OCI-LY1 (cell line): ENCODE measurements at regions not wholly inside any gene's neighbourhood (a gene's known extent, or its start where the extent isn't known, plus 50 kb on each side); places are given as distances from the start of the nearest gene placed in this dataset.

Source experiments
- H2AFZ ChIP-seq: fragments of 200-600 bp; sonication (generic), shearing (Covaris generic); 2 replicates; pipeline ENCODE4 v1.6.0; 2014; ENCODE audit warnings: antibody characterized with exemption, mild to moderate bottlenecking, low read length
- H3F3A ChIP-seq: fragments of 200-600 bp; sonication (generic), shearing (Covaris generic); 2 replicates; pipeline ENCODE4 v1.6.0; 2014; ENCODE audit warnings: mild to moderate bottlenecking, antibody characterized with exemption, low read length, moderate library complexity; ENCODE audit not compliant: insufficient read depth
- H3K27ac ChIP-seq: fragments of 200-600 bp; sonication (generic); 2 replicates; pipeline ENCODE4 v1.5.1; 2014; ENCODE audit warnings: low read length, mixed run types, mild to moderate bottlenecking, low read depth; ENCODE audit not compliant: poor library complexity, severe bottlenecking
- H3K27me3 ChIP-seq: fragments of 200-600 bp; sonication (generic); 2 replicates; pipeline ENCODE4 v1.6.0; 2014; ENCODE audit warnings: antibody characterized with exemption, mild to moderate bottlenecking, low read length, moderate library complexity; ENCODE audit not compliant: insufficient read depth
- H3K36me3 ChIP-seq: fragments of 200-600 bp; sonication (generic); 2 replicates; pipeline ENCODE4 v1.6.1; 2014; ENCODE audit warnings: mild to moderate bottlenecking, antibody characterized with exemption, low read length, moderate library complexity, mixed read lengths; ENCODE audit not compliant: insufficient read depth
- H3K4me1 ChIP-seq: fragments of 200-600 bp; sonication (generic); 2 replicates; pipeline ENCODE4 v1.5.1; 2014; ENCODE audit warnings: mild to moderate bottlenecking, low read length, moderate library complexity; ENCODE audit not compliant: insufficient read depth, severe bottlenecking
- H3K4me2 ChIP-seq: fragments of 200-600 bp; sonication (generic), shearing (Covaris generic); 2 replicates; pipeline ENCODE4 v1.6.1; 2014; ENCODE audit warnings: low read length
- H3K4me3 ChIP-seq: fragments of 200-600 bp; sonication (generic); 2 replicates; pipeline ENCODE4 v1.5.1; 2014; ENCODE audit warnings: low read length, low read depth, mild to moderate bottlenecking, mixed read lengths; ENCODE audit not compliant: poor library complexity, severe bottlenecking
- H3K79me2 ChIP-seq: fragments of 200-600 bp; shearing (Covaris generic); 2 replicates; pipeline ENCODE4 v1.6.1; 2016; ENCODE audit warnings: mixed run types, low read length, mixed read lengths; ENCODE audit not compliant: insufficient read depth
- H3K9ac ChIP-seq: fragments of 200-600 bp; sonication (generic), shearing (Covaris generic); 2 replicates; pipeline ENCODE4 v1.6.1; 2014; ENCODE audit warnings: mild to moderate bottlenecking, low read length, mixed read lengths
- H3K9me2 ChIP-seq: fragments of 200-600 bp; sonication (generic), shearing (Covaris generic); 2 replicates; pipeline ENCODE4 v1.6.1; 2014; ENCODE audit warnings: low read depth, mild to moderate bottlenecking, low read length, mixed read lengths
- H3K9me3 ChIP-seq: fragments of 200-600 bp; shearing (Covaris generic); 2 replicates; pipeline ENCODE4 v1.6.1; 2014; ENCODE audit warnings: low read length, mixed read lengths
- H4K20me1 ChIP-seq: fragments of 200-600 bp; sonication (generic), shearing (Covaris generic); 2 replicates; pipeline ENCODE4 v1.6.0; 2016; ENCODE audit warnings: mild to moderate bottlenecking, low read length; ENCODE audit not compliant: insufficient read depth
- EZH2 ChIP-seq: fragments of 200-600 bp; sonication (generic), shearing (Covaris generic); IDR thresholded peaks from 2 replicates; pipeline ENCODE4 v1.8.0; 2017; ENCODE audit warnings: borderline replicate concordance, mixed run types, mild to moderate bottlenecking, antibody characterized with exemption, low read length, moderate library complexity, mixed read lengths
- TF ChIP-seq, protein P1 (sequence below): fragments of 200-600 bp; sonication (generic), shearing (Covaris generic); IDR thresholded peaks from 2 replicates; pipeline ENCODE4 v1.5.1; 2017; ENCODE audit warnings: mild to moderate bottlenecking, antibody characterized with exemption, low read length, moderate library complexity, mixed read lengths

DNA sequence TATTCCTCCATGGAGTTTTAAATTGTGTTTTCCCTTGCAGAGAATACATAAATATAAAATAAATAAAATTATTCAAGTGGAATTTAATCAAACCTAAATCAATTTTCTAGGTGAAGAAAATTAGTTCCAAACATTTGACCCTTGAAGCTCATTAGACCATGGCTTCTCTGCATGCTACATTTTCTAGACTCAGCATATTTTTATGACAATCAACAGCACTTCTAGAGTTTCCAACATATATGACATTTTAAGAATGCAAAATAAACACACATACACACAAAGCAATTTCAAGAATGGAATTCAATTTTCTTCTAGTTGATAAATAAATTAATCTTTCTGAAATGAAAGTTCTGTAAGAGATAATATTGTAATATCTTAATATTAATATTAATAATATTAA is 1083.9 kb upstream of the INTU start:
- Histone ChIP-seq H3K9me2 (no peaks in the 10 kb centered on the region), H4K20me1 (no peaks in the 10 kb centered on the region), H2AFZ (no peak overlapping the region), H3K27me3 (no peaks in the 10 kb centered on the region), H3K36me3 (no peaks in the 10 kb centered on the region), H3K9ac (no peak overlapping the region), H3K4me1 (no peaks in the 10 kb centered on the region), H3K27ac (no peak overlapping the region), H3K9me3 (no peaks in the 10 kb centered on the region), H3F3A (no peaks in the 10 kb centered on the region), H3K79me2 (no peaks in the 10 kb centered on the region), H3K4me3 (no peak overlapping the region), H3K4me2 (no peak overlapping the region)
- TF ChIP-seq EZH2: no peak
- TF ChIP-seq, protein P1, sequence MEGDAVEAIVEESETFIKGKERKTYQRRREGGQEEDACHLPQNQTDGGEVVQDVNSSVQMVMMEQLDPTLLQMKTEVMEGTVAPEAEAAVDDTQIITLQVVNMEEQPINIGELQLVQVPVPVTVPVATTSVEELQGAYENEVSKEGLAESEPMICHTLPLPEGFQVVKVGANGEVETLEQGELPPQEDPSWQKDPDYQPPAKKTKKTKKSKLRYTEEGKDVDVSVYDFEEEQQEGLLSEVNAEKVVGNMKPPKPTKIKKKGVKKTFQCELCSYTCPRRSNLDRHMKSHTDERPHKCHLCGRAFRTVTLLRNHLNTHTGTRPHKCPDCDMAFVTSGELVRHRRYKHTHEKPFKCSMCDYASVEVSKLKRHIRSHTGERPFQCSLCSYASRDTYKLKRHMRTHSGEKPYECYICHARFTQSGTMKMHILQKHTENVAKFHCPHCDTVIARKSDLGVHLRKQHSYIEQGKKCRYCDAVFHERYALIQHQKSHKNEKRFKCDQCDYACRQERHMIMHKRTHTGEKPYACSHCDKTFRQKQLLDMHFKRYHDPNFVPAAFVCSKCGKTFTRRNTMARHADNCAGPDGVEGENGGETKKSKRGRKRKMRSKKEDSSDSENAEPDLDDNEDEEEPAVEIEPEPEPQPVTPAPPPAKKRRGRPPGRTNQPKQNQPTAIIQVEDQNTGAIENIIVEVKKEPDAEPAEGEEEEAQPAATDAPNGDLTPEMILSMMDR: no peak

GRCh38 chr4:126552321-126552720 is 1080.4 kb upstream of the INTU start:
- Histone ChIP-seq H4K20me1 (no peaks in the 10 kb centered on the region), H3K36me3 (no peaks in the 10 kb centered on the region), H3K9ac (no peak overlapping the region), H3K27me3 (no peaks in the 10 kb centered on the region), H3K9me3 (no peaks in the 10 kb centered on the region), H2AFZ (no peak overlapping the region), H3K9me2 (no peaks in the 10 kb centered on the region), H3F3A (no peaks in the 10 kb centered on the region), H3K4me3 (no peak overlapping the region), H3K79me2 (no peaks in the 10 kb centered on the region), H3K4me2 (no peak overlapping the region), H3K27ac (no peak overlapping the region), H3K4me1 (no peaks in the 10 kb centered on the region)
- TF ChIP-seq EZH2: no peak
- TF ChIP-seq, protein P1: no peak

- Histone ChIP-seq H3K9me3 (no peaks in the 10 kb centered on the region), H3K27ac (no peak overlapping the region), H2AFZ (no peak overlapping the region), H3K79me2 (no peaks in the 10 kb centered on the region), H3K4me2 (no peak overlapping the region), H3K4me1 (no peaks in the 10 kb centered on the region), H3K27me3 (no peaks in the 10 kb centered on the region), H4K20me1 (no peaks in the 10 kb centered on the region), H3F3A (no peaks in the 10 kb centered on the region), H3K9ac (no peak overlapping the region), H3K36me3 (no peaks in the 10 kb centered on the region), H3K9me2 (no peaks in the 10 kb centered on the region), H3K4me3 (no peak overlapping the region)
- TF ChIP-seq, protein P1: no peak
- TF ChIP-seq EZH2: no peak
Observed at GRCh38 chr4:126553248-126553647, 1079.5 kb upstream of the INTU start.
